GM12878 (cell line): ENCODE measurements at regions not wholly inside any gene's neighbourhood (a gene's known extent, or its start where the extent isn't known, plus 50 kb on each side); places are given as distances from the start of the nearest gene placed in this dataset.

ENCODE experiments used
- ATAC-seq: fragments of 200-7000 bp; cut with Tn5 transposase; 3 replicates; pipeline ENCODE4 v1.9.1; 2020; ENCODE audit warnings: mild to moderate bottlenecking, moderate library complexity
- BruUV-seq: library from RNA; stranded (reverse); fragments of 400-500 nt; replicated peaks from 2 replicates; lab custom pipeline; 2021; lab: Mats Ljungman, UMichigan
- CTCF ChIA-PET: fragments of 300-600 bp; sonication (Branson Sonifier 250); formaldehyde crosslinking; extraction: SDS; loops from one replicate; lab custom pipeline; 2021; ENCODE audit warnings: inconsistent platforms; lab: Yijun Ruan, JAX
- POLR2A ChIA-PET: fragments of 350-600 bp; formaldehyde crosslinking; extraction: SDS; loops from one replicate; lab custom pipeline; 2021; ENCODE audit warnings: inconsistent platforms; lab: Charles Lee
- RAD21 ChIA-PET: fragments of 300-600 bp; sonication (Branson Sonifier 250); formaldehyde crosslinking; loops from one replicate; lab custom pipeline; 2023; ENCODE audit warnings: antibody characterized with exemption; ENCODE audit not compliant: unreplicated experiment; lab: Charles Lee
- SMC1A ChIA-PET: fragments of 300-600 bp; sonication (Branson Sonifier 250); formaldehyde crosslinking; loops from one replicate; lab custom pipeline; 2023; ENCODE audit not compliant: unreplicated experiment, uncharacterized antibody; lab: Charles Lee
- DNase-seq: peaks from one replicate; pipeline ENCODE4 v3.0.0-alpha.2; 2011; ENCODE audit warnings: low read depth, low spot score
- FAIRE-seq: peaks from 3 replicates; lab custom pipeline; 2011; peaks lifted over from hg19 to GRCh38; lab: Jason Lieb, UNC
- H2AFZ ChIP-seq: 2 replicates; pipeline ENCODE4 v1.6.0; 2011; ENCODE audit warnings: low read depth, low read length, control low read depth; ENCODE audit not compliant: control insufficient read depth
- H3K27ac ChIP-seq: 2 replicates; pipeline ENCODE4 v1.5.1; 2011; ENCODE audit warnings: control low read depth; ENCODE audit not compliant: control insufficient read depth, insufficient read depth
- H3K27me3 ChIP-seq, 2 experiments: replicated peaks in 1 of 2; 2 replicates each; pipeline versions ENCODE4 v1.6.0 to v1.6.1; 2011; ENCODE audit warnings: low read length in 1 of 2; ENCODE audit not compliant: control insufficient read depth in 2 of 2, insufficient read depth in 2 of 2
- H3K36me3 ChIP-seq, 2 experiments: 2 replicates each; pipeline ENCODE4 v1.5.1; 2011; ENCODE audit warnings: low read length in 1 of 2; ENCODE audit not compliant: control insufficient read depth in 2 of 2, insufficient read depth in 2 of 2
- H3K4me1 ChIP-seq: 2 replicates; pipeline ENCODE4 v1.6.1; 2011; ENCODE audit warnings: mild to moderate bottlenecking, low read length, moderate library complexity, mixed read lengths; ENCODE audit not compliant: control insufficient read depth, insufficient read depth
- H3K4me2 ChIP-seq: 2 replicates; pipeline ENCODE4 v1.6.0; 2011; ENCODE audit warnings: control low read depth; ENCODE audit not compliant: control insufficient read depth, insufficient read depth
- H3K4me3 ChIP-seq: fragments of 200-600 bp; sonication (generic); 2 replicates; pipeline ENCODE4 v1.5.1; 2016
- H3K79me2 ChIP-seq: 2 replicates; pipeline ENCODE4 v1.6.0; 2011; ENCODE audit warnings: low read length; ENCODE audit not compliant: control insufficient read depth, insufficient read depth
- H3K9ac ChIP-seq: 2 replicates; pipeline ENCODE4 v1.8.0; 2011; ENCODE audit warnings: low read length, control low read depth, mixed read lengths; ENCODE audit not compliant: control insufficient read depth, insufficient read depth
- H3K9me3 ChIP-seq: replicated peaks from 3 replicates; pipeline ENCODE4 v1.5.1; 2011; ENCODE audit warnings: mild to moderate bottlenecking, low read length; ENCODE audit not compliant: control insufficient read depth, insufficient read depth
- H4K20me1 ChIP-seq: 2 replicates; pipeline ENCODE4 v1.6.0; 2011; ENCODE audit not compliant: control insufficient read depth, insufficient read depth
- CTCF ChIP-seq, 3 experiments: IDR thresholded peaks in 2 of 3; conservative IDR thresholded peaks in 1 of 3; 2 replicates each; pipeline ENCODE4 v1.5.1; 2011; ENCODE audit warnings: low read depth in 3 of 3, low read length in 3 of 3, mild to moderate bottlenecking in 3 of 3, control low read depth in 2 of 3, moderate library complexity in 2 of 3, inconsistent platforms in 1 of 3, mixed read lengths in 1 of 3; ENCODE audit not compliant: control insufficient read depth in 2 of 3, insufficient read depth in 1 of 3; ENCODE audit errors: extremely low read depth in 1 of 3
- NFYA ChIP-seq: IDR thresholded peaks from 2 replicates; pipeline ENCODE4 v1.6.1; 2011; ENCODE audit warnings: low read depth, mild to moderate bottlenecking, low read length, improper control_type of control experiment, borderline replicate concordance
- SMC3 ChIP-seq: IDR thresholded peaks from 2 replicates; pipeline ENCODE4 v1.6.1; 2011; ENCODE audit warnings: low read length, improper control_type of control experiment, borderline replicate concordance
- ZSCAN29 ChIP-seq: fragments of 450-650 bp; IDR thresholded peaks from 2 replicates; pipeline ENCODE4 v1.6.1; 2017; ENCODE audit warnings: mild to moderate bottlenecking, moderate library complexity
- WGBS: methylation state at CpG from one replicate; pipeline ENCODE4 v1.1.6; 2016; ENCODE audit warnings: low lambda C conversion rate; ENCODE audit not compliant: insufficient replicate concordance, insufficient coverage; ENCODE audit errors: missing lambda C conversion rate; 5-methylcytosine and 5-hydroxymethylcytosine counted together
- in situ Hi-C: fragments of 300-500 bp; cut with MboI; formaldehyde crosslinking; loops from 9 replicates; pipeline ENCODE4 v1.14.3; 2018; ENCODE audit warnings: mixed read lengths
- intact Hi-C: fragments of 100-400 bp; cut with micrococcal nuclease; formaldehyde crosslinking; loops from one replicate; pipeline ENCODE4 v1.14.2; 2022; ENCODE audit not compliant: unreplicated experiment
- TF ChIP-seq, protein P1 (sequence below): fragments of 450-650 bp; IDR thresholded peaks from 2 replicates; pipeline ENCODE4 v1.6.1; 2018; ENCODE audit warnings: borderline replicate concordance, mild to moderate bottlenecking; ENCODE audit not compliant: partially characterized antibody

DNA sequence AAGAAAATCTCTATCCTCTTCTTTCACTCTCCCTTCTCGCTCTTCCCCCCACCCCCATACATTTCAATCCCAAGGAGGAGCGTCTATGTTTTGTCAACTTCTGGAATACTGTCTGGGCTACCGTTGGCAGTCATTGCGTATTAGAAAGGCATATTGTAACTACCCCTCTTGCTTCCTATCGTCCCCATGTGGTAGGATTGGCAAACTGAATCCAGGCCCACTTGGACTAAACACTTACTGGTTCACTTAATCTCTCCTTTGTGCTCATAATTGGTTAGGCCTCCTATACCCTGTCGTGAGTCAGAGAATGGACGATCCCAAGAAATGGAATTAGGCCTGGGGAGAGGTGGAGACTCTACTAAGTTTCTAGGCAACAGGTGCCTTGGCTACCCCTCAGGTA lies 68.8 kb upstream of the SLC8A3 start (continued):
- TF ChIP-seq CTCF (IDR thresholded peaks at IDR 0.05 in 2 of 3, conservative IDR thresholded peaks at IDR 0.05 in 1 of 3; ENCODE audit: control insufficient read depth in 2 of 3, extremely low read depth in 1 of 3, insufficient read depth in 1 of 3, low read depth in 3 of 3, low read length in 3 of 3): peak; percentile 55 to 67 (median 60)
- TF ChIP-seq, all 136 proteins: peak for 3

GRCh38 chr14:70256601-70257000 lies 67.8 kb upstream of the SLC8A3 start:
- Histone ChIP-seq H3K4me1 (no peaks in the 10 kb centered on the region), H3K9me3 (peaks cover 1% of the 10 kb centered on the region; the same call in 1 of the 3 replicates)
- TF ChIP-seq ZSCAN29 (no peak), NFYA (no peak), SMC3 (no peak)
- TF ChIP-seq, protein P1, sequence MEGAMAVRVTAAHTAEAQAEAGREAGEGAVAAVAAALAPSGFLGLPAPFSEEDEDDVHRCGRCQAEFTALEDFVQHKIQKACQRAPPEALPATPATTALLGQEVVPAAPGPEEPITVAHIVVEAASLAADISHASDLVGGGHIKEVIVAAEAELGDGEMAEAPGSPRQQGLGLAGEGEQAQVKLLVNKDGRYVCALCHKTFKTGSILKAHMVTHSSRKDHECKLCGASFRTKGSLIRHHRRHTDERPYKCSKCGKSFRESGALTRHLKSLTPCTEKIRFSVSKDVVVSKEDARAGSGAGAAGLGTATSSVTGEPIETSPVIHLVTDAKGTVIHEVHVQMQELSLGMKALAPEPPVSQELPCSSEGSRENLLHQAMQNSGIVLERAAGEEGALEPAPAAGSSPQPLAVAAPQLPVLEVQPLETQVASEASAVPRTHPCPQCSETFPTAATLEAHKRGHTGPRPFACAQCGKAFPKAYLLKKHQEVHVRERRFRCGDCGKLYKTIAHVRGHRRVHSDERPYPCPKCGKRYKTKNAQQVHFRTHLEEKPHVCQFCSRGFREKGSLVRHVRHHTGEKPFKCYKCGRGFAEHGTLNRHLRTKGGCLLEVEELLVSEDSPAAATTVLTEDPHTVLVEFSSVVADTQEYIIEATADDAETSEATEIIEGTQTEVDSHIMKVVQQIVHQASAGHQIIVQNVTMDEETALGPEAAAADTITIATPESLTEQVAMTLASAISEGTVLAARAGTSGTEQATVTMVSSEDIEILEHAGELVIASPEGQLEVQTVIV: no peak
- TF ChIP-seq, all 136 proteins: peak for 0
- no TSS peak for BruUV-seq
- CTCF ChIA-PET: interaction anchor here (2.6 kb wide), 1 partner anchor 169 kb away, joined by 9 read pairs; no protein-coding TSS in a partner anchor
- SMC1A ChIA-PET: interaction anchor here (1.5 to 1.6 kb wide), 2 partner anchors 12 to 170 kb away, joined by 3 read pairs; no protein-coding TSS in a partner anchor
- ATAC-seq (no peak), DNase-seq (no peak), FAIRE-seq (no peak)
- POLR2A ChIA-PET: no interaction called here
- H3K79me2 ChIP-seq: no peaks in the 10 kb centered on the region
- H3K27me3 ChIP-seq: peaks cover 0 to 2% of the 10 kb centered on the region in 2 experiments; a peak in 2 of 4 replicates
- intact Hi-C loops: loop anchor here (5.0 kb wide), 1 partner anchor 169 kb away; no protein-coding TSS in a partner anchor
- no peak overlapping the region for H2AFZ ChIP-seq
- H3K4me2 ChIP-seq: no peak overlapping the region
- 40% methylated on average over 2 of the region's 2 CpGs for WGBS
- no peak overlapping the region for H3K9ac ChIP-seq
- no peaks in the 10 kb centered on the region for H4K20me1 ChIP-seq
- in situ Hi-C loops: no loop called here
- no peak overlapping the region for H3K4me3 ChIP-seq
- no peaks in the 10 kb centered on the region for H3K36me3 ChIP-seq
- no peak overlapping the region for H3K27ac ChIP-seq
- RAD21 ChIA-PET: no interaction called here
